ENCODE measurements at regions not wholly inside any gene's neighbourhood (a gene's known extent, or its start where the extent isn't known, plus 50 kb on each side); places are given as distances from the start of the nearest gene placed in this dataset.
"Not testable (repeated sequence)": the region's sequence is repeated elsewhere in the genome, so short reads cannot be mapped to it uniquely, and the experiment has no call there.

DNA sequence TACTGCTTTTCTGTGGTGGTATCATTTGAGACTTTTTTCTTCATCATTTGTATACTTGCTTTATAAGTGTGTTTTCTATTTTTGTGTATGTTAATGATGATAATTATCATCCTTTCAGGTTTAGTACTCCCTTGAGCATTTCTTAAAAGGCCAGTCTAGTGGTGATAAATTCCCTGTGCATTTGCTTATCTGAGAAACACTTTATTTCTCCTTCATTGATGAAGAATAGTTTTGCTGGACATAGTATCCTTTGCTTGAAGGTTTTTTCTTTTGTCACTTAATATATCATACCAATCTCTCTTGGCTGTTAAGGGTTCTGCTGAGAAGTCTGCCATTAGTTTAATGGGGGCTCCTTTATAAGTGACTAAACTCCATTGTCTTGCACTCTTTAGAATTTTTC is 123.2 kb upstream of the IRAK1BP1 start:
- no peaks in the 10 kb centered on the region for H3K27me3 ChIP-seq
- no peaks in the 10 kb centered on the region for H3K9me3 ChIP-seq
- TF ChIP-seq, protein P1, sequence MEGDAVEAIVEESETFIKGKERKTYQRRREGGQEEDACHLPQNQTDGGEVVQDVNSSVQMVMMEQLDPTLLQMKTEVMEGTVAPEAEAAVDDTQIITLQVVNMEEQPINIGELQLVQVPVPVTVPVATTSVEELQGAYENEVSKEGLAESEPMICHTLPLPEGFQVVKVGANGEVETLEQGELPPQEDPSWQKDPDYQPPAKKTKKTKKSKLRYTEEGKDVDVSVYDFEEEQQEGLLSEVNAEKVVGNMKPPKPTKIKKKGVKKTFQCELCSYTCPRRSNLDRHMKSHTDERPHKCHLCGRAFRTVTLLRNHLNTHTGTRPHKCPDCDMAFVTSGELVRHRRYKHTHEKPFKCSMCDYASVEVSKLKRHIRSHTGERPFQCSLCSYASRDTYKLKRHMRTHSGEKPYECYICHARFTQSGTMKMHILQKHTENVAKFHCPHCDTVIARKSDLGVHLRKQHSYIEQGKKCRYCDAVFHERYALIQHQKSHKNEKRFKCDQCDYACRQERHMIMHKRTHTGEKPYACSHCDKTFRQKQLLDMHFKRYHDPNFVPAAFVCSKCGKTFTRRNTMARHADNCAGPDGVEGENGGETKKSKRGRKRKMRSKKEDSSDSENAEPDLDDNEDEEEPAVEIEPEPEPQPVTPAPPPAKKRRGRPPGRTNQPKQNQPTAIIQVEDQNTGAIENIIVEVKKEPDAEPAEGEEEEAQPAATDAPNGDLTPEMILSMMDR (IDR thresholded peaks at IDR 0.05): no peak
- TF ChIP-seq POLR2A (IDR thresholded peaks at IDR 0.05): no peak
- intact Hi-C loops (cut with DNase I): no loop called here
- no peaks in the 10 kb centered on the region for H3K4me1 ChIP-seq
- H3K4me3 ChIP-seq (replicated peaks in 1 of 3): no peak overlapping the region
- no peak for DNase-seq
- no peak overlapping the region for H3K27ac ChIP-seq
- no peaks in the 10 kb centered on the region for H3K36me3 ChIP-seq

DNA sequence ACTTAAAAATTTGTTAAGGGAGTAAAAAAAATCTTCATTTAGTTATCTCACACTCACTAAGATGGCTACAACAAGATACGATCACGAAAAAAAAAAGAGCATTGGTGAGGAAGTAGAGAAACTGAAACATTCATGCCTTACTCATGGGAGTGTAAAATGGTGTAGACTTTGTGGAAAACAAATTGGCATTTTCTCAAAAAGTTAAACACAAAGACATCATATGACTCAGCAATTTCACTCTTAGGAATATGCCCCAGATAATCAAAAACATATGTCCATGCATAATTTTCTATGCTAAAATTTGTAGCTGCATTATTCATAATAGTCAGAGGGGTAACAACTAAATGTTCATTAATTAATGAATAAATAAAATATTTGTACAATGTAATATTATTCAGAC is 120.9 kb upstream of the IRAK1BP1 start:
- no peaks in the 10 kb centered on the region for H3K4me1 ChIP-seq
- no peak for DNase-seq
- intact Hi-C loops (cut with DNase I): no loop called here
- H3K36me3 ChIP-seq: no peaks in the 10 kb centered on the region
- no peaks in the 10 kb centered on the region for H3K9me3 ChIP-seq
- H3K27me3 ChIP-seq: no peaks in the 10 kb centered on the region
- no peak overlapping the region for H3K27ac ChIP-seq
- TF ChIP-seq, protein P1 (IDR thresholded peaks at IDR 0.05): no peak
- no peak for TF ChIP-seq POLR2A (IDR thresholded peaks at IDR 0.05)
- WGBS, 2 donors: 67 to 78% methylated on average over 2 of the region's 2 CpGs
- H3K4me3 ChIP-seq (replicated peaks in 1 of 3): no peak overlapping the region

DNA sequence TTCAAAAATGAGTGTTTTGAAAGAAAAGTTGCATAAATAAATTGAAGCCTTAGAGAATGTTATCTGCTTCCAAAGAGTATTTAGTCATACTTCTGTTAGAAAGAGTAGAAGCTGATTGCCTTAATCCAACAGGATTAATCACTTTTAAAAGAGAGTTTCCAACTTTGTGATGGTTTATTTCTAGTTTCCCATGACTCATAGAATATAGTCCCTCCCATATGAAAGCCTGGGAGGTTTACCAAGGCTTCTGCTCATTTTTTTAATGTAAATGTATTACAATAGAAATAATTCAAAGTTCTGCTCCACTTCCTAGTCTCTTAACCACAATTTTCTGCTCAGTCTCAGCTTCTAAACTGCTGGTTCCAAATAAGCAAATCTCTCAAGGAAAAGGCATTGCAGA is 118.0 kb upstream of the IRAK1BP1 start:
- Histone ChIP-seq H3K4me3 (replicated peaks in 1 of 3) (no peak overlapping the region), H3K27ac (no peak overlapping the region), H3K36me3 (no peaks in the 10 kb centered on the region), H3K27me3 (no peaks in the 10 kb centered on the region), H3K9me3 (no peaks in the 10 kb centered on the region), H3K4me1 (no peaks in the 10 kb centered on the region)
- TF ChIP-seq POLR2A (IDR thresholded peaks at IDR 0.05): no peak
- TF ChIP-seq, protein P1 (IDR thresholded peaks at IDR 0.05): no peak
- DNase-seq: no peak
- intact Hi-C loops (cut with DNase I): no loop called here

DNA sequence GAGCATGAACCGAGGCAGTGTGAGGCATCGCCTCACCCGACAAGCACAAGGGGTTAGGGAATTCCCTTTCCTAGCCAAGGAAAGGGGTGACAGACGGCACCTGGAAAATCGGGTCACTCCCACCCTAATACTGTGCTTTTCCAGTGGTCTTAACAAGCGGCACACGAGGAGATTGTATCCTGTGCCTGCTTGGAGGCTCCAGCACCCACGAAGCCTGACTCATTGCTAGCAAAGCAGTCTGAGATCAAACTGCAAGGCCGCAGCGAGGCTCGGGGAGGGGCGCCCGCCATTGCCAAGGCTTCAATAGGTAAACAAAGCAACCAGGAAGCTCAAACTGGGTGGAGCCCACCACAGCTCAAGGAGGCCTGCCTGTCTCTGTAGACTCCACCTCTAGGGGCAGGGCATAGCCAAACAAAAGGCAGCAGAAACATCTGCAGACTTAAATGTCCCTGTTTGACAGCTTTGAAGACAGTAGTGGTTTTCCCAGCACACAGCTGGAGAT is 109.0 kb upstream of the IRAK1BP1 start:
- 79 to 83% methylated on average over 7 to 13 of the region's 13 CpGs for WGBS, 2 donors
- H3K9me3 ChIP-seq; H3K4me1 ChIP-seq; H3K4me3 ChIP-seq (replicated peaks in 1 of 3); H3K27me3 ChIP-seq; H3K27ac ChIP-seq; intact Hi-C loops (cut with DNase I); DNase-seq; H3K36me3 ChIP-seq: not testable (repeated sequence)

DNA sequence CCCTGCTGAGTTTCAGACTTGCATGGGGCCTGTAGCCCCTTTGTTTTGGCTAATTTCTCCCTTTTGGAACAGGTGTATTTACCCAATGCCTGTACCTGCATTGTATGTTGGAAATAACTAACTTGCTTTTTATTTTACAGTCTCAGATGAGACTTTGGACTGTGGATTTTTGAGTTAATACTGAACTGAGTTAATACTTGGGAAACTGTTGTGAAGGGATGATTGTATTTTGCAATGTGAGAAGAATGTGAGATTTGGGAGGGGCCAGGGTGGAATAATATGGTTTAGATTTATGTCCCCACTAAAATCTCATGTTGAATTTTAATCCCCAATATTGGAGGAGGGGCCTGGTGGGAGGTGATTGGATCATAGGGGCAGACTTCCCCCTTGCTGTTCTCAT is 99.1 kb upstream of the IRAK1BP1 start:
- intact Hi-C loops (cut with DNase I): no loop called here
- no peak for TF ChIP-seq POLR2A (IDR thresholded peaks at IDR 0.05)
- TF ChIP-seq, protein P1 (IDR thresholded peaks at IDR 0.05): no peak
- no peak overlapping the region for H3K4me3 ChIP-seq (replicated peaks in 1 of 3)

DNA sequence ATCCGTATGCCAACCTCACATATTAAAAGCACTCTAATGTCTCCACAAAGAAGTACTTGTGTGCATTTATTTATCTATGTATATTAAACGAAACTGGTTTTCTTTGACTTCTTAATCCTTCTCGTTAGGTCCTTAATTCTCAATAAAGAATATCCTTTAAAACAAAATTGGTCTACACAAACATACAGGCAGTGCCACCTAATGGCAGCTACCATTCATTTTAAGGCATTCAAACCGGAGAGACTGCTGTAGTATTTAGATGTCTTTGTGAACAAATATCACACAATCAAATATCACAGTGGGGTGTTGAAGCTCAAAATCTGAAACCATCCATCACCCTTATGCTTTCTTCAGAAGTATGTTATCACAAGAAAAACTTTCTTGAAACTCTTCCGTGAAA is 96.6 kb upstream of the IRAK1BP1 start:
- DNase-seq: no peak
- Histone ChIP-seq H3K9me3 (no peaks in the 10 kb centered on the region), H3K4me1 (no peaks in the 10 kb centered on the region), H3K27me3 (no peaks in the 10 kb centered on the region), H3K27ac (no peak overlapping the region), H3K4me3 (replicated peaks in 1 of 3) (no peak overlapping the region), H3K36me3 (no peaks in the 10 kb centered on the region)
- WGBS, 2 donors: 59 to 70% methylated on average over 5 of the region's 5 CpGs
- TF ChIP-seq POLR2A (IDR thresholded peaks at IDR 0.05): no peak
- TF ChIP-seq, protein P1 (IDR thresholded peaks at IDR 0.05): no peak
- intact Hi-C loops (cut with DNase I): no loop called here

More for the DNA sequence above, 99.1 kb upstream of the IRAK1BP1 start:
- no peaks in the 10 kb centered on the region for H3K27me3 ChIP-seq
- no peaks in the 10 kb centered on the region for H3K4me1 ChIP-seq
- H3K27ac ChIP-seq: no peak overlapping the region
- H3K9me3 ChIP-seq: no peaks in the 10 kb centered on the region
- no peak for DNase-seq
- no peaks in the 10 kb centered on the region for H3K36me3 ChIP-seq

All from thyroid gland (tissue), 4 donors.